HG03432 (cell line): ENCODE measurements at regions not wholly inside any gene's neighbourhood (a gene's known extent, or its start where the extent isn't known, plus 50 kb on each side); places are given as distances from the start of the nearest gene placed in this dataset.
"Not testable (repeated sequence)": the region's sequence is repeated elsewhere in the genome, so short reads cannot be mapped to it uniquely, and the experiment has no call there.

Experiments
- ATAC-seq: cut with Tn5 transposase; IDR thresholded peaks from one replicate; pipeline ENCODE4 v1.9.1; 2021; ENCODE audit warnings: mild to moderate bottlenecking, moderate library complexity; ENCODE audit not compliant: unreplicated experiment

DNA sequence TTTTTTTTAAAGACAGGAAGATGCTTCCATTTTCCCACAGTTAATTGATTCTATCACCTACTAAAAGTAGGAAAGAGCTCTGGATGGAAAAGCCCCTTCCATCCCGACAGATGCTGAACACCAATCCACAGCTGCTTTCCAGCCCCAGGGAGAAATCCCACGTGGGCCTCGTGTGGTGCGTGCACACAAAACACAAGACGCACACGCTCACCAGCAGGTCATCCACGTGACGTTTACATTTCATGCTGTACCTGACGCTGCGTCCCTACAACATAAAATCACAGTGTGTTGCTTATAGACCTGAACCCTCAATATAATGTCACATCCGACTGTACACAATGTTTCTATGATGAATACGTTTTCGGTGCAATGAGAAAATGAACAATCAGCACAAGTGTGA is 50.2 kb upstream of the DACT2 start:
- ATAC-seq: no peak

DNA sequence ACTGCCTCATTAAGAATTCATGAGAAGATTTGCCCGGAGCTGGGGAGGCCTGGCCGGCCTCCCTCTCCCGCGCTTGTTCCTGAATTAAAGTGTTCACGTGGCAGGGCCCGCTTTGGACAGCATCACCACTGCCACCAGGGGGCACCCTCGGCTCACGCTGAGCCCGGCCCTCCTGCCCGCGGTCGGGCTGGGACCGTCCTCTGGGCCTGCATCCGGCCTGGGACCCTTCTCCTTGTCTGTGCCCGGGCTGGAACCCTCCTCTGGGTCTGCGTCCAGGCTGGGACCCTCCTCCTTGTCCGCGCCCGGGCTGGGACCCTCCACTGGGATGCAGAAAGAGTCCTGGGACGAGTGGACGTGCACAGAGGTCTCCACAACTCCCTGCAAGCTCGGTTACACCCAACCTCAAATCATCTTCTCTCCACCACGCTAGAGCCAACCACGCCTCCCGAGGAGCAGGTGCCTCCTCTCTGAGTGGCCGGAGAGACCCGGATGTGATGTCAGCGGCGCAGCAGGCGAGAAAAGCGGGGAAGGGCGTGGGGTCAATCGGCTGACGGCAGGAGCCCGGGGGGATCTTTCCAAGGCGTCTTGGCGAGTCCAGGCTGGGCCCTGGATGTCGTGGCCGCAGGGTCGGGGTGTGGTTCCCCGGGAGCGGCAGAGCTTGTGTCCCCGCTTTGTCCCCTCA is 50.9 kb upstream of the DACT2 start:
- peak; percentile 61 for ATAC-seq

DNA sequence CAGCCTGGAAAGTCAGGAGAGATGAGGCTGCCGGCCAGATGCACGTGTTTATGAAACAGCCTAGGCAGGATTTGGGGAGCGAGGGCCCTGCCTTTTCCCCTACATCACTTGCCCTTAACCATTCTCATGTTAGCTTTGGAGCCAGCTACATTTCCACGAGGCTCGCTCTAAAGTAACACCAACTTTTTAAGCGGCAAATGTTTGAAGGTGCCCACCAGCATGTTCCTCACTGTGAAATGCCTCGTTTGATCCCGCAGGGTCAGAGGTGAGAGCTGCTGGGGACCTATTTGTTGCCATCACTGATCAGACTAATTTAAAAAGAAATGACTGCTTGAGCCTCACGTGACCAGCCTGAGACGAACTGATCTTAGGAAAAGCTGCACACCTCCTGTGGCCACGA is 51.6 kb upstream of the DACT2 start:
- no peak for ATAC-seq

DNA sequence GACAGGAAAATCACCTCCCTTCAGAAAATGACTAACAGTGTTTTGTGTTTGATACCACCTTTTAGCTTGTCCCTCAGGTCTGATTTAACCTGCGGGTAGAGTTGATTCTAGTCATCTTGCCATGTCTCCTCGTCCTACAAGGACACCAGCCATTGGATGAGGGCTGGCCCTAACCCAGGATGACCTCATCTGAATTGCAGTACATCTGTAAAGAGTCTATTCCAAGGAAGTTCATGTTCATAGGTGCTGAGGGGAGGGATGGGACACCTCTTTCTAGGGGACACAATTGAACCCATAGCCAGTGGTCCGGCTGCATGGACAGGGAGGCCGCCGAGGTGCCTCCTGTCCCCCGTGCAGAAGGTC is 52.0 kb upstream of the DACT2 start:
- ATAC-seq: no peak

DNA sequence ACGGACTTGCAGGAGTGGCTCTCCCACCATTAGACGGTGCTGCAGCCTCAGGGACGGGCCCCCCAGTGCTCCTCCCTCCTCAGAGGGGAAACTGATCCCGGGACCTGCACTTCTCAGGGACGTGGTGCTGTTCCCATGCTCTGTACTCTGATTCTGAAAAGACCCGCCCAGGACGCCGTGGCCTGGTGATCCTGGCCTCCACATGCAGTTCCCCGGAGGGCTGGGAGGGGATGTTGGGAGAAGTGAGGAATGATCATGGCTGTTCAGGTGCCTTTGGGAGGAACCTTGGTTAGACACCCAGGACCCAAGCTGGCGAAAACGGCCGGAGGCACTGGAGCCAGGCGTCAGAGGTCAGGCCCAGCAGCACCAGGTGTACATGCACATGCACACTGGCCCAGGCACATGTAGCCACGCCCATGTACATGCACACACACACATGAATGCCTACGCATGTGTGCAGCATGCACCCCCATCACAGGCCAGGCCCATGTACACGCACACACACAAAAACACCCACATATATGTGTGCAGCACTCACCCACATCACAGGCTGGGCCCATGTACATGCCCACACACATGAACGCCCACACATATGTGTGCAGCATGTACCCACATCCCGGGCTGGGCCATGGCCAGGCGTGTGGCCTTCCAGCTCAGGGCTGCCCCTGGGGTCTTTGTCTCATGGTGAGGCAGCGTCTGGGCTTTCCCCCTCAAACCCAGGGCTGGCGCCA is 52.6 kb upstream of the DACT2 start:
- ATAC-seq: no peak

DNA sequence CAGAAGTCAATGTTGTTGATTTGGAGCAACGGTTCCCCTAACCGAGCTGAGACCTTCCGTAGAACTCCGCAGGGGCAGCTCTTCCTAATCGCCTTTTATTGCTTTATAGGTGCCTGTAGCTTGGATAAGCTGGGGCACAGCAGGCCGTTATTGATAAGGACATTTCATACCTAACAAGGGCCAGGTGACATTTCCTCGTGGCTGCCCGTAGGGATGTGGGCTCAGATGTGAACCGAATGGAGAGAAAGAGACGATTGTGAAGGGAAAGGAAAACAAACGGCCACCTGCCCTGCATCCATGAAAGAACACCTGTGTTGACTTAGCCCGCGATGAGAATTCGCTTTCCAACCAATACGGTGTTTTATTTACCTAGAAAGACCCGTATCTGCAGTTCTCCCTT is 53.3 kb upstream of the DACT2 start:
- ATAC-seq: no peak

DNA sequence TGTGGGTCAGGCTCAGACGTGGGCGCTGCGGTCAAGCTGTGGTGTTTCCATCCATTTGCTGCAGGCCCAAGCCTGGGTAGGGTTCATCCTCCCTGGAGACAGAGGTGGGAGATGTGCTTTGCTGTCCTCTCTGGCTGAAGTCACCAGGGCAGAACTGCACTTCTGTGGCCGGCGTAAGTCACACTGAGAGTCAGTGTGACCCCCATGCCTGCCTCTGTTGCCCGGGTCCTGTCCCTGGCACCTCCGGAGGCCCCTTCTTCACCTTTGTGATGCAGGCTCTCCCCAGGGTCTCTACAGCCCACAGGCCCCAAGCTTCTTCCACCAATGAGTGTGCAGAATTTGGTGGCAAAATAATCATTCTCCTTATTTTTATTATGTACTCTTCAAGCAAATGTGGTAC is 53.8 kb upstream of the DACT2 start:
- ATAC-seq: no peak

DNA sequence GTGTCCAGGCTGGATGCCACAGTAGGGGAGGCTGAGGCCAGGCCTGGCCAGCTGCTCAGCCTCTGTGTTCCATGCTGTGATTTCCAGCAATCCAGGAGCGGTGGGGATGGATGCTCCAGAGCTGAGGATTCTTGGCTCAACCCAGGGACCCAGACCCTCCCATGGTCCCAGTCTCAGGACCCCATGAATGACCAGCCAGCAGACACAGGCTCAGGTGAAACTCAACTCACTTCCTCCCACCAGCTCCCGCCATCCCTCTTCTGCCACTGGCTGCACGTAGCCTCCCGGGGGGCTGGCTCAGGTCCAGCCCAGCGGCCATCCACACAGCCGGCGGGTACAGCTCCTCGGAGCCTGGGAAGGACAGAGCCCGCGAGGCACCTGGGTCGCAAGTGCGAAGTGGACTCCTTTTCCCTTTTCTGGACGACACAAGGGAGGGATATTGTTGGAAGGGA is 54.5 kb upstream of the DACT2 start:
- ATAC-seq: no peak

DNA sequence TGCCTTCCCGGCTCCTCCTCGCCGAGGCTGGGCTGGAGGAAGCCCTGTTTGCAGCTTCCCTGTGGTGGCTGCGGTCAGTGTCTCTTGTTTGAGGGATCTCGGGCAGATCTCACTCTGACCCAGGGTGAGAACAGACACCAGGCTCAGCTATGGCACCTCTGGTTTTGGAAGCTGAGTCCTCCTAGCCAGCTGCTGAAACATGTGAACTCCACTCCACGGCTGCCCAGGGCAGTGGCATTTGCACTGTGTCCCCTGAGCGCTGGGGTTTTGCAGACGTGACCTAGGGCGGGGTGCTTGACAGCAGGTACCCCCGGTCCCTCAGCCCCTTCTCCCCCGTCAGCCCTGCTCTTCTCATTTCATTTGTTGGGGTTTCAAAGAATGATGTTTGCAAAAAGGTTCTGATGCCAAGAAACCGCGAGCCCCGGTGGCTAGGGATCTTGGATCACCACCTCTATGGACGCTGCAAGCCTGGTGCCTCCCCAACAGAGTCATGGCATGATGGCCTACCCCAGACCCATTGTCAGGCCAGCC is 55.0 kb upstream of the DACT2 start:
- ATAC-seq: no peak

DNA sequence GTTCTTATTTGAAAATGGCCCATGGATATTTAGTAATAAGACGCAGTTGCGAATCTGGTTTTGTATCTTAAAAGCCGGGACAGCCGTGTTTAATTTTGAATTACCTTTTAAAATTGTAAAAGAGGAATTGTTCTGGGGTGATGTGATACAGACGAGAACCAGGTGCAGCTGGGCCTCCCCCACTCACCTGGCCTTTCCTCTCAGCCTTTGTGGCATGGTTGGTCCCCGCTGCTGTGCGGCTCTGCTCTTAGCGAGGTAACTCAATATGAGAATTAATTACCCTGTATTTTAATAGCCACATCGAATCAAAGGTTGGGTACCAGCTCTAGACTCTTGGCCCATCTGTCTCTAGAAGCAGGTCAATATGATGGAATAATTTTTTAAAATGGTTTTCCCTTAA is 56.5 kb upstream of the DACT2 start:
- ATAC-seq: no peak

DNA sequence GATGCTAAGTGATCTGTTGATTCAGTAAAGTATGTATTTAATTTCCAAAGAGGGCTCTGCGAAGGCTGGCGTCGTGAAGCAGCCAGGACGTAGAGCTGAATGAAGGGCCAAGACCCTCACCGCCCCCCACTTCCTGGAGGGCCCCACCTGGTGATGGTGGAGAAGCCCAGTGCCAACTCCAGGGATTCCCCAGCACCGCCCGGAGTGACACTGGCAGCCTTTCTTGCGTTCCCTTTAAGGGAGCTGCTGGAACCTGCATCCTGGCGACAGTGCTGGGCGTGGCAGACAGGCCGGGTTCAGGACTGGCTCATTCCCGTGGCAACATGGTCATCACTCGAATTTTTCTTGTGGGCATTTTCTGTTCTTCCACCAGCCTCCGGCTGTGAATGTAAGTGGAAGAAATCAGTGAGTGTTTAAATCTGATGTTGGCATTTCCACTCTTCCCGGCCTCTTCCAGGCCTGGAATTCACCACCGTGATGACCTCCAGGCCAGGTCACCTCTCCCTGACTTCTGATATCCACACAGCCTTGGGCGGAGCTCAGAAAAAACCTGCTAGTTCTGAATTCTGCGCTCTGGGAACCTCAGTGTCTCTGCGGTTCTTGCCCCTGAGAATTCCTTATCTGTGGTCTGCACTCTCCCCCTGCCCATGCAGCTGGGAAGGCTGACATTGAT is 57.4 kb upstream of the DACT2 start:
- ATAC-seq: no peak

DNA sequence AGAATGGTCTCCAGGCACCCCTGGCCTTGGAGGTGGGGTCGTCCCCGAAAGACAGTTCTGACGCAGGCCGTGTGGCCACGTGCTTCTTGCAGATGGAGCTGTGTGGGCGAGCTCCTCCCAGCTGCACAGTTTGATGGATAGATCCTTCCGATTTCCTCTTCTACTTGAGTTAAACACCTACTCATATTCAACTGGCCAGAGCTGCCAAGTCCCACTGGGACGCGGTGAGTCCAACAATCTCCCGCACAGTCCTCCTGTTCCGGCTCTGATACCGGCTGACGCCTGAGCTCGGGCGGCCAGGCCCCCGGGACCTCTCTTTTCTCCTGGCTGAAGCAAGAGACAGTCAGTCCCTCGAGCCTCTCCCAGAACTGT is 57.9 kb upstream of the DACT2 start:
- ATAC-seq: no peak

DNA sequence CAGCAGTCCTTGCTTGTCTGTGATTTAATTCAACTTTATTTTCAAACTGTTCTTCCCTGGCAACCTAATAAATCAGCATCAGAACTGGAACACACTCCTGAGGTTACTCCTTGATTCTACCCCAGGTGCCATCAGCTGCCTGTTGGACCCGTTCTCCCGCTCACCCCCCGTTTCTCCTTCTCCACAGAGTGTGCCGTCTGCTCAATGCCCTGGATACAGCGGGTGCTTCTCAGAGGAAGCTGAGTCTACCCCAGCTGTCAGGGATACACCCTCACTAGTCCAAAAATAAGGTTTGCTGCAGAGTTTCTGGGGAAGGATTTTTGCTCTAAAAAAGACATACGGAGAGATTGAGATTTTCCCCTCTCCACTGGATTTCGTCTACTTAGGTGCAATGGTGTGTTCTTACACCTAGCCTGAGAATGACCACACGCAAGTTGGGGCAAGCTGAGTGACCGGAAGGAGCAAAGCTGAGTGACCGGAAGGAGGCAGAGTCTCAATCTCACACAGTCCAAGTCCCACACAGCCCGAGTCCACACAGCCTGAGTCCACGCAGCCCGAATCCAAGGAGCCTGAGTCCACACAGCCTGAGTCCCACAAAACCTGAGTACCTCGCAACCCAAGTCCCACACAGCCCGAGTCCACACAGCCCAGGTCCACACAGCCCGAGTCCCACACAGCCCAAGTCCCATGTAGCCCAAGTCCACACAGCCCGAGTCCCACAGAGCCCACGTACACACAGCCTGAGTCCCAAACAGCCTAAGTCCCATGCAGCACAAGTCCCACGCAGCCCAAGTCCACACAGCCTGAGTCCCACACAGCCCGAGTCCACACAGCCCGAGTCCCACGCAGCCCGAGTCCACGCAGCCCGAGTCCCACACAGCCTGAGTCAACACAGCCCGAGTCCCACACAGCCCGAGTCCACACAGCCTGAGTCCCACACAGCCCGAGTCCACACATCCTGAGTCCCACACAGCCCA is 58.6 kb upstream of the DACT2 start:
- no peak for ATAC-seq

DNA sequence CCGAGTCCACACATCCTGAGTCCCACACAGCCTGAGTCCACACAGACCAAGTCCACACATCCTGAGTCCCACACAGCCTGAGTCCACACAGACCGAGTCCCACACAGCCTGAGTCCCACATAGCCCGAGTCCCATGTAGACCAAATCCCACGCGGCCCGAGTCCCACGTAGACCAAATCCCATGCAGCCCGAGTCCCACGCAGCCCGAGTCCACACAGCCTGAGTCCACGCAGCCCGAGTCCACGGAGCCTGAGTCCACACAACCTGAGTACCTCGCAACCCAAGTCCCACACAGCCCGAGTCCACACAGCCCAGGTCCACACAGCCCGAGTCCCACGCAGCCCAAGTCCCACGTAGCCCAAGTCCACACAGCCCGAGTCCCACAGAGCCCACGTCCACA is 60.0 kb upstream of the DACT2 start:
- ATAC-seq: not testable (repeated sequence)

DNA sequence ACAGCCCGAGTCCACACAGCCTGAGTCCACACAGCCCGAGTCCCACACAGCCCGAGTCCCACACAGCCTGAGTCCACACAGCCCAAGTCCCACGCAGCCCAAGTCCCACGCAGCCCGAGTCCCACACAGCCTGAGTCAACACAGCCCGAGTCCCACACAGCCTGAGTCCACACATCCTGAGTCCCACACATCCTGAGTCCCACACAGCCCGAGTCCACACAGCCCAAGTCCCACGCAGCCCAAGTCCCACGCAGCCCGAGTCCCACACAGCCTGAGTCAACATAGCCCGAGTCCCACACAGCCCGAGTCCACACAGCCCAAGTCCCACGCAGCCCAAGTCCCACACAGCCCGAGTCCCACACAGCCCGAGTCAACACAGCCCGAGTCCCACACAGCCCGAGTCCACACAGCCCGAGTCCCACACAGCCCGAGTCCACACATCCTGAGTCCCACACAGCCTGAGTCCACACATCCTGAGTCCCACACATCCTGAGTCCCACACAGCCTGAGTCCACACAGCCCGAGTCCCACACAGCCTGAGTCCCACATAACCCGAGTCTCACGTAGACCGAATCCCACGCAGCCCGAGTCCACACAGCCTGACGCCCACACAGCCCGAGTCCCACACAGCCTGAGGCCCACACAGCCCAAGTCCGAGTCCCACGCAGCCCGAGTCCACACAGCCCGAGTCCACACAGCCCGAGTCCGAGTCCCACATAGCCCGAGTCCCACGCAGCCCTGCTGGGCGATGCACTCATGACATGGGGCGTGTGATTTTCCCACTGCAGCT is 60.6 kb upstream of the SMOC2 start:
- ATAC-seq: not testable (repeated sequence)

DNA sequence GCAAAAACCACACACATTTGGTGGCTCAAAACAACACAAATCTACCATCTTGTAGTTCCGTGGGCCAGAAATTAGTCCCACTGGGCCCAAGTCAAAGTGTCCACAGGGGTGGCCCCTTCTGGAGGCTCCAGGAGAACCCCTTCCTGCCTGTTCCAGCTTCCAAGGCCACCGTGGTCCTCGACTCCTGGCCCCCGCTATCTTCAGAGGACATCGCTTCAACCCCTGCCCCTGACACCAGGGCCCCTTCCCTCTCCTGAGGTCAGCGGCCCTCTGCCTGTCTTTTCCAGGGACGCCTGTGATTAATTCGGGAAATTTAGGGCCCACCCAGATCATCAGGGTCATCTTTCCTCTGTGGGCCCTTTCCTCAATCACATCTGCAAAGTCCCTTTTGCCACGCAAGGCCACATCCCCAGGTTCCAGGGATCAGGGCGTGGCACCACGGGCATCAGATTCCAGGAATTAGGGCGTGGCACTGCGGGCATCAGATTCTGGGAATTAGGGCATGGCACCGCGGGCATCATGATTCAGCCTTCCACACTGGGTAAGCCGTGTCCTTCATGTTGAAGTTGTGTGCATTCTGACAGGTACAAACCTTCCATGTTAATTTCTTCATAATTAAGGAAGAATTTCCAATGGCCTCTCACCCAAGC is 59.9 kb upstream of the SMOC2 start:
- no peak for ATAC-seq

DNA sequence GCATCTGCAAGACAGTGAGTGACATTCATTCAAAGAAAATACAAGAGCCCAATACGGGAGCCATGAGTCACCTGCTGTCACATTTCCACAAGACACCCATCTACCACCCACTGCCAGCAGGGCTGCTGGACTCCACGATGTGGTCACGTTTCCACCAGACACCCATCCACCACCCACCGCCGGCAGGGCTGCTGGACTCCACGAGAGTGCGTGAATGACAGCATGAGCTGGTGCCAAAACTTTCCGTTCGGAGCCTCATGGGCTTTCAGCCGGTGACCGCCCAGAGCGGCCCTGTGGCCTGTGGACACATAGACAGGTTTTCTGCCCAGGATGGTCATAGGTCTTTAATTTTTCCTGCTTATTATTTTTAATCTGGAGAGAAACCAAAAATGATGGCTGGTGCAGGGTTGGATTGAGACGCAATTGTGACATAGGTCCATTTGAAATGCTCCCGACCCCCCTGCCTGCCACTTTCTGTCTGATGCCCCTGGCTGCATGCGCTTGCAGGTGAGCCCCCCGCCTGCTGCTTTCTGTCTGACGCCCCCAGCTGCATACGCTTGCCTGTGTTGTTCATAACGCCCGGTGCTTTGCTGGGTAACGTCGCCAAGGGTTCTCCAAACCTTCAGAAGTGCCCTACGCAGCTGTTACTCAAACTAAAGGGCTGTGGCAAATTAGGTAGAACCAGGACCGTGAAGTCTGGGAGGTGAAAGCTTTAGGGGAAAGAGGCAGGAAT is 59.1 kb upstream of the SMOC2 start:
- no peak for ATAC-seq

DNA sequence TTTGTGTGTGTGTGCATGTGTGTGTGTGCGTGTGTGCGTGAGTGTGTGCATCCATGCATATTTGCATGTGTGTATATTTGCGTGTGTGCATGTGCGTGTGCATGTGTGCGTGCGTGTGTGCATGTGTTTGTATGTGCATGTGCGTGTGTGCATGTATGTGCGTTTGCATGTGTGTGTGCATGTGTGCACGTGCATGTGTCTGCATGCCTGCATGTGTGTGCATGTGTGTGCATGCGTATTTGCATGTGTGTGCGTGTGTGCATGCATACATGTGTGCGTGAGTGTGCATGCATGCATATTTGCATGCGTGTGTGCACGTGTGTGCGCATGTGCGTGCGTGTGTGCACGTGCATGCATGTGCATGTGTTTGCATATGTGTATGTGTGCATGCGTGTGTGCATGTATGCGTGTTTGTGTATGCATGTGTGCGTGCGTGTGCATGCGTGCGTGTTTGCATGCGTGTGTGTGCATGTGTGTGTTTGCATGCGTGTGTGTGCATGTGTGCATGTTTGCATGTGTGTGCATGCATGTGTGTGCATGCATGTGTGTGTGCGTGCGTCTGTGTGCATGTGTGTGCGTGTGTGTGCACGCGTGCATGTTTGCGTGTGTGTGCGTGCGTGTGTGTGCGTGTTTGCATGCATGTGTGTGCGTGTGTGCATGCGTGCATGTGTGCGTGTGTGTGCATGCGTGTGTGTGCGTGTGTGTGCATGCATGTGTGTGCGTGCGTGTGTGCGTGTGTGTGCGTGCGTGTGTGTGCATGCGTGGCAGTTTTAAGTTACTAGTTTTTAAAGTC is 57.7 kb upstream of the SMOC2 start:
- ATAC-seq: no peak
